Naive thymus-derived CD4-positive, alpha-beta T cell (primary cell): ENCODE measurements at regions not wholly inside any gene's neighbourhood (a gene's known extent, or its start where the extent isn't known, plus 50 kb on each side); places are given as distances from the start of the nearest gene placed in this dataset.
A peak's percentile ranks its signal among the peaks of the same experiment; 100 is the strongest.

Source experiments
- ATAC-seq: fragments of 150-1000 bp; cut with Tn5 transposase; 2 replicates; pipeline ENCODE4 v1.10.0; 2021; ENCODE audit warnings: mild to moderate bottlenecking, moderate library complexity
- CTCF ChIA-PET: fragments of 350-600 bp; sonication (Branson Sonifier 250); formaldehyde crosslinking; loops from one replicate; lab custom pipeline; 2021; ENCODE audit warnings: antibody characterized with exemption; lab: Charles Lee
- POLR2A ChIA-PET: fragments of 350-600 bp; sonication (Branson Sonifier 250); formaldehyde crosslinking; loops from one replicate; lab custom pipeline; 2021; ENCODE audit warnings: antibody characterized with exemption, inconsistent platforms; lab: Charles Lee
- DNase-seq, 9 donors: peaks; one replicate each; pipeline versions ENCODE4 v3.0.0 to v3.0.0-alpha.2; 2020 to 2022; ENCODE audit warnings: mixed read lengths in 1 of 9
- H3K27ac ChIP-seq: one replicate; pipeline ENCODE4 v1.7.0; 2013; ENCODE audit warnings: mild to moderate bottlenecking, low read depth, low read length, moderate library complexity
- H3K27me3 ChIP-seq, 2 donors: one replicate each; pipeline ENCODE4 v1.7.0; 2013; ENCODE audit warnings: low read length in 2 of 2, mild to moderate bottlenecking in 2 of 2, moderate library complexity in 2 of 2; ENCODE audit not compliant: control insufficient read depth in 2 of 2, insufficient read depth in 2 of 2
- H3K36me3 ChIP-seq, 3 experiments: 1 replicate in 2 of 3; 2 replicates in 1 of 3; pipeline ENCODE4 v1.7.0; 2013; ENCODE audit warnings: low read length in 3 of 3, mild to moderate bottlenecking in 3 of 3, moderate library complexity in 1 of 3; ENCODE audit not compliant: insufficient read depth in 3 of 3, control insufficient read depth in 2 of 3
- H3K4me1 ChIP-seq, 2 donors: one replicate each; pipeline ENCODE4 v1.7.0; 2013; ENCODE audit warnings: low read length in 2 of 2, mild to moderate bottlenecking in 2 of 2, moderate library complexity in 1 of 2; ENCODE audit not compliant: control insufficient read depth in 2 of 2, insufficient read depth in 2 of 2
- H3K4me3 ChIP-seq: 2 replicates; pipeline ENCODE4 v1.7.0; 2013; ENCODE audit warnings: mild to moderate bottlenecking, low read length
- H3K9me3 ChIP-seq, 3 experiments: 1 replicate in 2 of 3; 2 replicates in 1 of 3; pipeline ENCODE4 v1.7.0; 2013; ENCODE audit warnings: low read length in 3 of 3; ENCODE audit not compliant: control insufficient read depth in 2 of 3
- H3K27ac Mint-ChIP-seq, 9 donors: one replicate each; pipeline ENCODE4 v1.8.0; 2020 to 2022; ENCODE audit warnings: mixed read lengths in 9 of 9, mild to moderate bottlenecking in 8 of 9, moderate library complexity in 5 of 9, inconsistent platforms in 2 of 9
- H3K27me3 Mint-ChIP-seq, 5 donors: one replicate each; pipeline ENCODE4 v1.8.0; 2021 to 2022; ENCODE audit warnings: mixed read lengths in 5 of 5, mild to moderate bottlenecking in 1 of 5
- H3K36me3 Mint-ChIP-seq, 5 donors: one replicate each; pipeline ENCODE4 v1.8.0; 2020 to 2022; ENCODE audit warnings: mixed read lengths in 5 of 5, mild to moderate bottlenecking in 3 of 5, inconsistent platforms in 1 of 5
- H3K4me1 Mint-ChIP-seq, 7 donors: one replicate each; pipeline ENCODE4 v1.8.0; 2020 to 2022; ENCODE audit warnings: mixed read lengths in 7 of 7, mild to moderate bottlenecking in 3 of 7, inconsistent platforms in 1 of 7
- H3K4me3 Mint-ChIP-seq, 10 donors: one replicate each; pipeline ENCODE4 v1.8.0; 2020 to 2022; ENCODE audit warnings: mild to moderate bottlenecking in 10 of 10, mixed read lengths in 10 of 10, moderate library complexity in 6 of 10, inconsistent platforms in 2 of 10
- H3K9me3 Mint-ChIP-seq, 11 donors: one replicate each; pipeline ENCODE4 v1.8.0; 2020 to 2022; ENCODE audit warnings: mixed read lengths in 11 of 11, mild to moderate bottlenecking in 4 of 11, inconsistent platforms in 1 of 11, moderate library complexity in 1 of 11
- intact Hi-C, 2 donors: fragments of 100-400 bp; cut with micrococcal nuclease; formaldehyde crosslinking; loops; one replicate each; pipeline ENCODE4 v1.15.1; 2023

DNA sequence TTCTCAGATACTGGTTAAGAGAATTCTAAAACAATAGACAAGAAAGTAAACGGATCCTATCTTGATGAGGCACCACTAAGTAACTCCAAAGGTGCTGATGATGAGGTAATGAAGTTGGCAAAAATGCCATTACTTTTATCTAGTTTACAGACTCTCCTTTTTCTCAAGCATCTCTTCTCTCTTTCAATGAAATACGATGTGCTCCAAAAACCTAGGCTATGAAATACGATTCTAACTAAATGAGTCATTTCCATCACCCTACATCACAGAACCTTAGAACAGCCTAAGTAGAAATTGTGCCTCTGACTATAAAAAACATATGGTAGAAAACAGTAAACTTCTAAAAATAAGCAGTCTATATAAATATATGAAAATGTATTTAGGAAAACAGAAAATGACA lies 58.9 kb upstream of the ARHGAP32 start:
- no peak overlapping the region for H3K27ac ChIP-seq
- no peaks in the 10 kb centered on the region for H3K27me3 Mint-ChIP-seq
- DNase-seq (no peak), ATAC-seq (no peak)
- POLR2A ChIA-PET = no interaction called here
- no peaks in the 10 kb centered on the region for H3K9me3 ChIP-seq
- CTCF ChIA-PET = no interaction called here
- H3K4me3 Mint-ChIP-seq = no peak overlapping the region
- H3K36me3 Mint-ChIP-seq = peaks cover 0 to 5% (median 0%) of the 10 kb centered on the region in 5 donors
- peaks cover 2 to 32% (median 28%) of the 10 kb centered on the region in 7 donors for H3K4me1 Mint-ChIP-seq
- no peak overlapping the region for H3K27ac Mint-ChIP-seq
- no peak overlapping the region for H3K4me3 ChIP-seq
- intact Hi-C loops = no loop called here
- H3K4me1 ChIP-seq = peaks cover 0 to 5% of the 10 kb centered on the region in 2 donors
- H3K36me3 ChIP-seq = no peaks in the 10 kb centered on the region
- H3K27me3 ChIP-seq = no peaks in the 10 kb centered on the region
- H3K9me3 Mint-ChIP-seq = no peaks in the 10 kb centered on the region

DNA sequence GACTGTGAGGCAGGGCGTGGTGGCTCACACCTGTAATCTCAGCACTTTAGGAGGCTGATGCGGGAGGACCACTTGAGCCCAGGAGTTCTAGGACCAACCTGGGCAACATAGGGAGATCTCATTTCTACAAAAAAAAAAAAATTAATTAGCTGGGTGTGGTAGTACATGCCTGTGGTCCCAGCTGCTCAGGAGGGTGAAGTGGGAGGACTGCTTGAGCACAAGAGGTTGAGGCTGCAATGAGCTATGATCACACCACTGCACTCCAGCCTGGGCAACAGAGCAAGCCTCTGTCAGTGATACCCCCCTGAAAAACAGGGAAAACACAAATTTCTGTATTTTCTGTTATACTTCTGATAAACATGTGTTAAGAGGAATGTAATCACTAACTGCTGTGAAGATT lies 57.8 kb upstream of the ARHGAP32 start:
- H3K9me3 Mint-ChIP-seq = no peaks in the 10 kb centered on the region
- no peaks in the 10 kb centered on the region for H3K27me3 Mint-ChIP-seq
- H3K4me3 ChIP-seq = no peak overlapping the region
- intact Hi-C loops = no loop called here
- peaks cover 2 to 32% (median 29%) of the 10 kb centered on the region in 7 donors for H3K4me1 Mint-ChIP-seq
- no peak overlapping the region for H3K4me3 Mint-ChIP-seq
- ATAC-seq = no peak
- peaks cover 0 to 5% (median 0%) of the 10 kb centered on the region in 5 donors for H3K36me3 Mint-ChIP-seq
- no peaks in the 10 kb centered on the region for H3K27me3 ChIP-seq
- no peak for DNase-seq
- H3K27ac Mint-ChIP-seq = no peak overlapping the region
- H3K27ac ChIP-seq = no peak overlapping the region
- H3K9me3 ChIP-seq = no peaks in the 10 kb centered on the region
- ChIA-PET CTCF (no interaction called here), POLR2A (no interaction called here)
- no peaks in the 10 kb centered on the region for H3K36me3 ChIP-seq
- H3K4me1 ChIP-seq = peaks cover 0 to 5% of the 10 kb centered on the region in 2 donors

GRCh38 chr11:129249351-129249750 lies 57.2 kb upstream of the ARHGAP32 start:
- no peak overlapping the region for H3K4me3 Mint-ChIP-seq
- Histone ChIP-seq H3K27me3 (no peaks in the 10 kb centered on the region), H3K27ac (no peak overlapping the region), H3K9me3 (no peaks in the 10 kb centered on the region), H3K4me1 (peaks cover 0 to 5% of the 10 kb centered on the region in 2 donors), H3K4me3 (no peak overlapping the region), H3K36me3 (no peaks in the 10 kb centered on the region)
- peaks cover 2 to 32% (median 29%) of the 10 kb centered on the region in 7 donors for H3K4me1 Mint-ChIP-seq
- H3K36me3 Mint-ChIP-seq = peaks cover 0 to 5% (median 0%) of the 10 kb centered on the region in 5 donors
- intact Hi-C loops = no loop called here
- CTCF ChIA-PET = no interaction called here
- H3K27me3 Mint-ChIP-seq = no peaks in the 10 kb centered on the region
- H3K9me3 Mint-ChIP-seq = no peaks in the 10 kb centered on the region
- POLR2A ChIA-PET = no interaction called here
- no peak overlapping the region for H3K27ac Mint-ChIP-seq
- ATAC-seq (no peak), DNase-seq (no peak)

DNA sequence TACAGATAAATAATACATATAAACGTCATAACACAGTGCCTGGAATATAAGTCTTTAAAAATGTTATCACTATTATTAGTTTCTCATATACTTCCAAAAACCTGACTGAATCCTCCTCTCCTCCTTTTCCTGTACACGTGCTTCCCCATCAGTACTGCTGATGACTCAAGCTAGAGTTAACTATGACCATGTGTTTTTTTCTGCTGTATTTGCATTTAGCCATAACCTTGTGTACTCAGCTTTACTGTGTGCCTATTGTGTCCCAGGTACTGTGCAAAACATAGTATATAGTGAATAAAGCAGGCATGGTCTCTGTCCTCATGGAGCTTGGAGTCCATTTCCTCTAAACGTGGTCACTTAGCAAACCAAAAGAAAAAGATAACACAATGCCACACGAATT lies 56.5 kb upstream of the ARHGAP32 start:
- intact Hi-C loops = no loop called here
- Histone ChIP-seq H3K27me3 (no peaks in the 10 kb centered on the region), H3K4me1 (peaks cover 0 to 5% of the 10 kb centered on the region in 2 donors), H3K4me3 (no peak overlapping the region), H3K9me3 (no peaks in the 10 kb centered on the region), H3K27ac (no peak overlapping the region), H3K36me3 (no peaks in the 10 kb centered on the region)
- CTCF ChIA-PET = no interaction called here
- POLR2A ChIA-PET = no interaction called here
- ATAC-seq = no peak
- Mint-ChIP-seq H3K4me1 (peaks cover 2 to 32% (median 29%) of the 10 kb centered on the region in 7 donors), H3K4me3 (peak overlapping the region in 1 of 10 donors; percentile 43), H3K9me3 (no peaks in the 10 kb centered on the region), H3K27me3 (no peaks in the 10 kb centered on the region), H3K27ac (peak overlapping the region in 2 of 9 donors; percentile 22 to 47), H3K36me3 (peaks cover 0 to 5% (median 0%) of the 10 kb centered on the region in 5 donors)
- no peak for DNase-seq

DNA sequence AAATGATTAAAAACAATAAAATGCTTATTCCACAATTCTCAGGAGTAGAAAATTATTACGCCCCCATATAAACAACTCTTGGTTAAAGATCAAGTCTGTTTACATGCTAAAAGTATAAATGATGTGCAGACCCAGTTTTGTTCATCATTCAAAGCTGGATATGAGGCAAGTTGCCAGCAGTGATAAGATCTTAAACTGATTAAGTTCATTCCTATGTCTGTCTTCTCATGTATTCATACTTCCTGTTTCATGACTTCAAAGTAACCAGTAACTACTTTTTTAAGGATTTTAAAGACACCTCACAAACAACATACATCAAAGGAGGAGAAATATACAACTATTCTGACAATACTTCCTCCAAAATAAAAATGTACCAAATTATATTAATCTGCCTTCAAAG lies 55.0 kb upstream of the ARHGAP32 start:
- Histone ChIP-seq H3K4me3 (no peak overlapping the region), H3K27ac (no peak overlapping the region), H3K36me3 (no peaks in the 10 kb centered on the region), H3K27me3 (no peaks in the 10 kb centered on the region), H3K9me3 (no peaks in the 10 kb centered on the region), H3K4me1 (peaks cover 0 to 5% of the 10 kb centered on the region in 2 donors)
- peak in 6 of 9 donors; percentile 15 to 50 (median 36) for DNase-seq
- Mint-ChIP-seq H3K36me3 (peaks cover 0 to 5% (median 0%) of the 10 kb centered on the region in 5 donors), H3K27me3 (no peaks in the 10 kb centered on the region), H3K9me3 (no peaks in the 10 kb centered on the region), H3K27ac (peak overlapping the region in 1 of 9 donors; percentile 37), H3K4me1 (peaks cover 7 to 35% (median 30%) of the 10 kb centered on the region in 7 donors), H3K4me3 (peak overlapping the region in 6 of 10 donors; percentile 15 to 56 (median 36))
- CTCF ChIA-PET = no interaction called here
- intact Hi-C loops = no loop called here
- POLR2A ChIA-PET = no interaction called here
- ATAC-seq = no peak

GRCh38 chr11:129242855-129243254 lies 50.7 kb upstream of the ARHGAP32 start:
- Mint-ChIP-seq H3K4me1 (peaks cover 6 to 25% (median 17%) of the 10 kb centered on the region in 7 donors), H3K36me3 (peaks cover 0 to 9% (median under 1%) of the 10 kb centered on the region in 5 donors), H3K27ac (no peak overlapping the region), H3K4me3 (no peak overlapping the region), H3K27me3 (no peaks in the 10 kb centered on the region), H3K9me3 (no peaks in the 10 kb centered on the region)
- ChIA-PET CTCF (interaction anchor here (0.7 kb wide), 1 partner anchor 44 kb away, joined by 4 read pairs; no protein-coding TSS in a partner anchor), POLR2A (interaction anchor here (0.9 kb wide), 1 partner anchor 863 kb away, joined by 4 read pairs; no protein-coding TSS in a partner anchor)
- H3K36me3 ChIP-seq = no peaks in the 10 kb centered on the region
- H3K27me3 ChIP-seq = no peaks in the 10 kb centered on the region
- no peak for ATAC-seq
- intact Hi-C loops = no loop called here
- no peak overlapping the region for H3K27ac ChIP-seq
- no peaks in the 10 kb centered on the region for H3K9me3 ChIP-seq
- no peak overlapping the region for H3K4me3 ChIP-seq
- H3K4me1 ChIP-seq = peaks cover 0 to 5% of the 10 kb centered on the region in 2 donors
- DNase-seq = no peak
